ENCODE measurements at regions not wholly inside any gene's neighbourhood (a gene's known extent, or its start where the extent isn't known, plus 50 kb on each side); places are given as distances from the start of the nearest gene placed in this dataset.

GRCh38 chr10:131576341-131577177, 265.0 kb upstream of the TCERG1L start:
- Histone ChIP-seq H3K18ac (ENCODE audit: low read length) (no peak overlapping the region), H3K36me3 (ENCODE audit: control insufficient read depth, insufficient read depth, low read length) (no peaks in the 10 kb centered on the region), H2BK15ac (replicated peaks; ENCODE audit: low read depth) (no peak overlapping the region), H3K56ac (ENCODE audit: low read length) (no peak overlapping the region), H3K4me3 (ENCODE audit: low read length) (no peak overlapping the region), H3K79me1 (ENCODE audit: low read length) (no peaks in the 10 kb centered on the region), H4K5ac (ENCODE audit: low read length) (no peak overlapping the region), H3K27me3 (ENCODE audit: insufficient read depth, low read length, poor library complexity) (no peaks in the 10 kb centered on the region), H3K23ac (ENCODE audit: low read length) (no peak overlapping the region), H2AK5ac (ENCODE audit: low read length) (no peak overlapping the region), H4K8ac (ENCODE audit: low read depth, low read length) (no peak overlapping the region), H3K4me2 (ENCODE audit: low read length) (no peak overlapping the region), H3K4ac (ENCODE audit: low read depth, low read length) (no peak overlapping the region), H3K4me1 (ENCODE audit: control insufficient read depth, low read depth, low read length) (no peaks in the 10 kb centered on the region), H2BK5ac (ENCODE audit: low read length) (no peak overlapping the region), H3K27ac (ENCODE audit: low read depth, low read length) (no peak overlapping the region), H3K79me2 (ENCODE audit: control insufficient read depth, insufficient read depth, low read length) (no peaks in the 10 kb centered on the region), H3K9ac (ENCODE audit: low read length) (no peak overlapping the region), H2BK120ac (ENCODE audit: low read depth, low read length) (no peak overlapping the region)
- no peak for DNase-seq
- no CpG with 5 or more reads among the region's 25 CpGs for WGBS (ENCODE audit: extremely low coverage, insufficient coverage, low lambda C conversion rate)

GRCh38 chr10:131577178-131577555, 265.6 kb upstream of the TCERG1L start:
- Histone ChIP-seq H3K4ac (ENCODE audit: low read depth, low read length) (no peak overlapping the region), H2AK5ac (ENCODE audit: low read length) (no peak overlapping the region), H3K79me2 (ENCODE audit: control insufficient read depth, insufficient read depth, low read length) (no peaks in the 10 kb centered on the region), H2BK5ac (ENCODE audit: low read length) (no peak overlapping the region), H4K8ac (ENCODE audit: low read depth, low read length) (no peak overlapping the region), H2BK15ac (replicated peaks; ENCODE audit: low read depth) (no peak overlapping the region), H3K9ac (ENCODE audit: low read length) (no peak overlapping the region), H3K4me2 (ENCODE audit: low read length) (no peak overlapping the region), H3K27me3 (ENCODE audit: insufficient read depth, low read length, poor library complexity) (no peaks in the 10 kb centered on the region), H3K4me1 (ENCODE audit: control insufficient read depth, low read depth, low read length) (no peaks in the 10 kb centered on the region), H2BK120ac (ENCODE audit: low read depth, low read length) (no peak overlapping the region), H3K79me1 (ENCODE audit: low read length) (no peaks in the 10 kb centered on the region), H3K36me3 (ENCODE audit: control insufficient read depth, insufficient read depth, low read length) (no peaks in the 10 kb centered on the region), H3K18ac (ENCODE audit: low read length) (no peak overlapping the region), H3K23ac (ENCODE audit: low read length) (no peak overlapping the region), H3K56ac (ENCODE audit: low read length) (no peak overlapping the region), H4K5ac (ENCODE audit: low read length) (no peak overlapping the region), H3K4me3 (ENCODE audit: low read length) (no peak overlapping the region), H3K27ac (ENCODE audit: low read depth, low read length) (no peak overlapping the region)
- no peak for DNase-seq
- WGBS (ENCODE audit: extremely low coverage, insufficient coverage, low lambda C conversion rate) = no CpG with 5 or more reads among the region's 9 CpGs

GRCh38 chr10:131577786-131578471, 266.4 kb upstream of the TCERG1L start:
- H3K27ac ChIP-seq (ENCODE audit: low read depth, low read length) = no peak overlapping the region
- no peak overlapping the region for H2BK15ac ChIP-seq (replicated peaks; ENCODE audit: low read depth)
- H3K4me2 ChIP-seq (ENCODE audit: low read length) = no peak overlapping the region
- no peak overlapping the region for H2AK5ac ChIP-seq (ENCODE audit: low read length)
- WGBS (ENCODE audit: extremely low coverage, insufficient coverage, low lambda C conversion rate) = no CpG with 5 or more reads among the region's 24 CpGs
- H3K4ac ChIP-seq (ENCODE audit: low read depth, low read length) = no peak overlapping the region
- H4K8ac ChIP-seq (ENCODE audit: low read depth, low read length) = no peak overlapping the region
- DNase-seq = no peak
- no peak overlapping the region for H3K56ac ChIP-seq (ENCODE audit: low read length)
- no peaks in the 10 kb centered on the region for H3K36me3 ChIP-seq (ENCODE audit: control insufficient read depth, insufficient read depth, low read length)
- no peak overlapping the region for H4K5ac ChIP-seq (ENCODE audit: low read length)
- no peak overlapping the region for H3K23ac ChIP-seq (ENCODE audit: low read length)
- no peaks in the 10 kb centered on the region for H3K4me1 ChIP-seq (ENCODE audit: control insufficient read depth, low read depth, low read length)
- H3K4me3 ChIP-seq (ENCODE audit: low read length) = no peak overlapping the region
- no peak overlapping the region for H3K18ac ChIP-seq (ENCODE audit: low read length)
- no peak overlapping the region for H2BK120ac ChIP-seq (ENCODE audit: low read depth, low read length)
- H2BK5ac ChIP-seq (ENCODE audit: low read length) = no peak overlapping the region
- no peaks in the 10 kb centered on the region for H3K79me1 ChIP-seq (ENCODE audit: low read length)
- H3K9ac ChIP-seq (ENCODE audit: low read length) = no peak overlapping the region
- no peaks in the 10 kb centered on the region for H3K27me3 ChIP-seq (ENCODE audit: insufficient read depth, low read length, poor library complexity)
- no peaks in the 10 kb centered on the region for H3K79me2 ChIP-seq (ENCODE audit: control insufficient read depth, insufficient read depth, low read length)

GRCh38 chr10:131578472-131578970, 267.0 kb upstream of the TCERG1L start:
- Histone ChIP-seq H4K8ac (ENCODE audit: low read depth, low read length) (no peak overlapping the region), H4K5ac (ENCODE audit: low read length) (no peak overlapping the region), H3K4me1 (ENCODE audit: control insufficient read depth, low read depth, low read length) (no peaks in the 10 kb centered on the region), H3K27me3 (ENCODE audit: insufficient read depth, low read length, poor library complexity) (no peaks in the 10 kb centered on the region), H3K36me3 (ENCODE audit: control insufficient read depth, insufficient read depth, low read length) (no peaks in the 10 kb centered on the region), H2AK5ac (ENCODE audit: low read length) (no peak overlapping the region), H3K18ac (ENCODE audit: low read length) (no peak overlapping the region), H2BK5ac (ENCODE audit: low read length) (no peak overlapping the region), H3K79me1 (ENCODE audit: low read length) (no peaks in the 10 kb centered on the region), H3K23ac (ENCODE audit: low read length) (no peak overlapping the region), H3K27ac (ENCODE audit: low read depth, low read length) (no peak overlapping the region), H3K79me2 (ENCODE audit: control insufficient read depth, insufficient read depth, low read length) (no peaks in the 10 kb centered on the region), H2BK120ac (ENCODE audit: low read depth, low read length) (no peak overlapping the region), H3K4ac (ENCODE audit: low read depth, low read length) (no peak overlapping the region), H3K4me3 (ENCODE audit: low read length) (no peak overlapping the region), H3K4me2 (ENCODE audit: low read length) (no peak overlapping the region), H3K9ac (ENCODE audit: low read length) (no peak overlapping the region), H3K56ac (ENCODE audit: low read length) (no peak overlapping the region), H2BK15ac (replicated peaks; ENCODE audit: low read depth) (no peak overlapping the region)
- WGBS (ENCODE audit: extremely low coverage, insufficient coverage, low lambda C conversion rate) = no CpG with 5 or more reads among the region's 16 CpGs
- DNase-seq = no peak

GRCh38 chr10:131579251-131580071, 267.9 kb upstream of the TCERG1L start:
- DNase-seq = no peak
- Histone ChIP-seq H3K27me3 (ENCODE audit: insufficient read depth, low read length, poor library complexity) (no peaks in the 10 kb centered on the region), H3K23ac (ENCODE audit: low read length) (no peak overlapping the region), H3K56ac (ENCODE audit: low read length) (no peak overlapping the region), H2BK5ac (ENCODE audit: low read length) (no peak overlapping the region), H3K79me2 (ENCODE audit: control insufficient read depth, insufficient read depth, low read length) (no peaks in the 10 kb centered on the region), H3K4me3 (ENCODE audit: low read length) (no peak overlapping the region), H3K36me3 (ENCODE audit: control insufficient read depth, insufficient read depth, low read length) (no peaks in the 10 kb centered on the region), H4K8ac (ENCODE audit: low read depth, low read length) (no peak overlapping the region), H3K79me1 (ENCODE audit: low read length) (no peaks in the 10 kb centered on the region), H2AK5ac (ENCODE audit: low read length) (no peak overlapping the region), H2BK15ac (replicated peaks; ENCODE audit: low read depth) (no peak overlapping the region), H3K4me2 (ENCODE audit: low read length) (no peak overlapping the region), H3K4ac (ENCODE audit: low read depth, low read length) (no peak overlapping the region), H3K18ac (ENCODE audit: low read length) (no peak overlapping the region), H2BK120ac (ENCODE audit: low read depth, low read length) (no peak overlapping the region), H3K4me1 (ENCODE audit: control insufficient read depth, low read depth, low read length) (no peaks in the 10 kb centered on the region), H4K5ac (ENCODE audit: low read length) (no peak overlapping the region), H3K27ac (ENCODE audit: low read depth, low read length) (no peak overlapping the region), H3K9ac (ENCODE audit: low read length) (no peak overlapping the region)
- no CpG with 5 or more reads among the region's 19 CpGs for whole genome bisulfite sequencing (ENCODE audit: extremely low coverage, insufficient coverage, low lambda C conversion rate)
